ENCODE measurements at regions not wholly inside any gene's neighbourhood (a gene's known extent, or its start where the extent isn't known, plus 50 kb on each side); places are given as distances from the start of the nearest gene placed in this dataset.

DNA sequence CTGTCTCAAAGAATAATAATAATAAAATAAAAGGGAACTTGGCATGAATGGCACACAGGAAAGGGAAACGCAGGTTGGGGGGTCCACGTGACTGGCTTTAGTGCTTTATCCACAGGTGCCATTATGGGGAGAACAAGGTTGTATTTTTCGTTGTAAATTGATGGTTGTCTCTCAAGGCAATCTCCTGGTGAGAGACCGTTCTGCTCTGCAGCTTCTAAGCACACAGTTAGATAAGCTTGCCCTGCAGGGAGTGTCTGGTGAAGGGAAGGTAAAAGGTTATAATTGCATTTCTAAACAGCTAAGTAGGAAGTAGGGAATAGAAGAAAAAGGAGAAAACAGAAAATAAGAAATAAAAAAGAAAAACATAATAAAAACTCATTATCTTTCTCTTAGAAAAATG is 69.1 kb upstream of the CPSF6 start:
- TF ChIP-seq, protein P1, sequence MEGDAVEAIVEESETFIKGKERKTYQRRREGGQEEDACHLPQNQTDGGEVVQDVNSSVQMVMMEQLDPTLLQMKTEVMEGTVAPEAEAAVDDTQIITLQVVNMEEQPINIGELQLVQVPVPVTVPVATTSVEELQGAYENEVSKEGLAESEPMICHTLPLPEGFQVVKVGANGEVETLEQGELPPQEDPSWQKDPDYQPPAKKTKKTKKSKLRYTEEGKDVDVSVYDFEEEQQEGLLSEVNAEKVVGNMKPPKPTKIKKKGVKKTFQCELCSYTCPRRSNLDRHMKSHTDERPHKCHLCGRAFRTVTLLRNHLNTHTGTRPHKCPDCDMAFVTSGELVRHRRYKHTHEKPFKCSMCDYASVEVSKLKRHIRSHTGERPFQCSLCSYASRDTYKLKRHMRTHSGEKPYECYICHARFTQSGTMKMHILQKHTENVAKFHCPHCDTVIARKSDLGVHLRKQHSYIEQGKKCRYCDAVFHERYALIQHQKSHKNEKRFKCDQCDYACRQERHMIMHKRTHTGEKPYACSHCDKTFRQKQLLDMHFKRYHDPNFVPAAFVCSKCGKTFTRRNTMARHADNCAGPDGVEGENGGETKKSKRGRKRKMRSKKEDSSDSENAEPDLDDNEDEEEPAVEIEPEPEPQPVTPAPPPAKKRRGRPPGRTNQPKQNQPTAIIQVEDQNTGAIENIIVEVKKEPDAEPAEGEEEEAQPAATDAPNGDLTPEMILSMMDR (IDR thresholded peaks at IDR 0.05; ENCODE audit: low read depth, low read length, poor library complexity, severe bottlenecking) = no peak
- TF ChIP-seq EZH2phosphoT487 (IDR thresholded peaks at IDR 0.05; ENCODE audit: borderline replicate concordance, low read length) = no peak

All from DOHH2 (cell line).